ENCODE measurements at regions not wholly inside any gene's neighbourhood (a gene's known extent, or its start where the extent isn't known, plus 50 kb on each side); places are given as distances from the start of the nearest gene placed in this dataset.

GRCh38 chr15:88749699-88750098 is 53.5 kb upstream of the ACAN start:
- no peak for DNase-seq
- H3K27me3 ChIP-seq (ENCODE audit: control insufficient read depth, insufficient read depth, low read length): no peaks in the 10 kb centered on the region
- no peaks in the 10 kb centered on the region for H3K36me3 ChIP-seq (replicated peaks; ENCODE audit: control insufficient read depth, insufficient read depth, low read length)
- no peak overlapping the region for H3K4me3 ChIP-seq (ENCODE audit: insufficient read depth, low read depth, low read length)

- H3K36me3 ChIP-seq (replicated peaks; ENCODE audit: control insufficient read depth, insufficient read depth, low read length): no peaks in the 10 kb centered on the region
- no peak for DNase-seq
- no peak overlapping the region for H3K4me3 ChIP-seq (ENCODE audit: insufficient read depth, low read depth, low read length)
- no peaks in the 10 kb centered on the region for H3K27me3 ChIP-seq (ENCODE audit: control insufficient read depth, insufficient read depth, low read length)
These were observed 50.7 kb upstream of the ACAN start for GRCh38 chr15:88752501-88752900.

GRCh38 chr15:88752951-88753350 is 50.3 kb upstream of the ACAN start:
- no peak for DNase-seq
- Histone ChIP-seq H3K36me3 (replicated peaks; ENCODE audit: control insufficient read depth, insufficient read depth, low read length) (no peaks in the 10 kb centered on the region), H3K4me3 (ENCODE audit: insufficient read depth, low read depth, low read length) (no peak overlapping the region), H3K27me3 (ENCODE audit: control insufficient read depth, insufficient read depth, low read length) (no peaks in the 10 kb centered on the region)

Data from H7 (cell line).